ENCODE measurements at regions not wholly inside any gene's neighbourhood (a gene's known extent, or its start where the extent isn't known, plus 50 kb on each side); places are given as distances from the start of the nearest gene placed in this dataset.

DNA sequence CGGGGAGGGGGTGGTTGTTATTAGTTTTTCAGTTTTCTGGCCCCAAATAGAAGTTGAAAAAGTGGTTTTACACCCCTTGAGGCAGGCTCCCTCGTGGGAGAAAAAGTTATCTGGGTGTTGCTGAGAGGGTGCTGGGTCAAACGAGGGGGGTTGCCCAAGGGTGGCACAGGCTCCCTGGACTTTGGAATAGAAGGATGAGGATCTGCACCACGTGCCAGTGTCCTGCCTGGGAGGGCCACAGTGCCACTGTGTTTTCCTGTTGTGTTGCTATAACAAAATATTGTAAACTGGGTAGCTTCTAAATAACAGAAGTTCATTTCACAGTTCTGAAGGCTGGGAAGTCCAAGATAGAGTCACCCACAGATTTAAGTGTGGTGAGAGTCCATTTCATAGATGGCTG is 181.9 kb downstream of the CXCL12 start:
- H3K27me3 ChIP-seq, result no peaks in the 10 kb centered on the region
- peaks cover 7% of the 10 kb centered on the region for H3K4me1 ChIP-seq
- DNase-seq, result no peak
- H3K4me3 ChIP-seq, result no peak overlapping the region
- no peaks in the 10 kb centered on the region for H3K36me3 ChIP-seq (ENCODE audit: low read depth, missing control alignments)
- H3K9me3 ChIP-seq, result no peaks in the 10 kb centered on the region
- H3K27ac ChIP-seq, result no peak overlapping the region
- 80 to 83% methylated on average over 4 of the region's 4 CpGs for WGBS, 2 donors
- no peak for TF ChIP-seq POLR2A (IDR thresholded peaks at IDR 0.05)
- TF ChIP-seq, protein P1, sequence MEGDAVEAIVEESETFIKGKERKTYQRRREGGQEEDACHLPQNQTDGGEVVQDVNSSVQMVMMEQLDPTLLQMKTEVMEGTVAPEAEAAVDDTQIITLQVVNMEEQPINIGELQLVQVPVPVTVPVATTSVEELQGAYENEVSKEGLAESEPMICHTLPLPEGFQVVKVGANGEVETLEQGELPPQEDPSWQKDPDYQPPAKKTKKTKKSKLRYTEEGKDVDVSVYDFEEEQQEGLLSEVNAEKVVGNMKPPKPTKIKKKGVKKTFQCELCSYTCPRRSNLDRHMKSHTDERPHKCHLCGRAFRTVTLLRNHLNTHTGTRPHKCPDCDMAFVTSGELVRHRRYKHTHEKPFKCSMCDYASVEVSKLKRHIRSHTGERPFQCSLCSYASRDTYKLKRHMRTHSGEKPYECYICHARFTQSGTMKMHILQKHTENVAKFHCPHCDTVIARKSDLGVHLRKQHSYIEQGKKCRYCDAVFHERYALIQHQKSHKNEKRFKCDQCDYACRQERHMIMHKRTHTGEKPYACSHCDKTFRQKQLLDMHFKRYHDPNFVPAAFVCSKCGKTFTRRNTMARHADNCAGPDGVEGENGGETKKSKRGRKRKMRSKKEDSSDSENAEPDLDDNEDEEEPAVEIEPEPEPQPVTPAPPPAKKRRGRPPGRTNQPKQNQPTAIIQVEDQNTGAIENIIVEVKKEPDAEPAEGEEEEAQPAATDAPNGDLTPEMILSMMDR (IDR thresholded peaks at IDR 0.05), result no peak
- intact Hi-C loops (cut with DNase I; ENCODE audit: low total_unique reads), result no loop called here

DNA sequence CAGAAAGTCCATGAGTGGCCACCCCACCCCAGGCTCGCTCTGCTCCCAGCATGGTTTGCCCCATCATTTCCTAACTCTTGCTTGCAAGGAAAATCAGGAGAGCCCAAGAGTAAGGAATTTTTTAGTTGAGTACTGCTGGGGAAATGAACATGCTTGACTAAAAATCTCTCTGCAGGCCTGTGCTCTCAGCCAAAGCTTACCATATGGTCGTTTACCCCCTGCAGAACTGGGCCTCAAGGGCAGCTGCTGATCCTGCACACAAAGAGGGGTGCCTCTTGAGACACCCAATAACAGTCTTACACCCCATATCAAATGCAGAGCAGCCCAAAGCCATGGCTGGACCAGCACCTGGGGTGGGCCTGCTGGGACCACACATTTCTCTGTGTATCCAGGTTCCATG is 183.2 kb downstream of the CXCL12 start:
- no peak overlapping the region for H3K4me3 ChIP-seq
- no peaks in the 10 kb centered on the region for H3K36me3 ChIP-seq (ENCODE audit: low read depth, missing control alignments)
- DNase-seq, result no peak
- WGBS, 2 donors, result 87 to 90% methylated on average over 2 of the region's 2 CpGs
- intact Hi-C loops (cut with DNase I; ENCODE audit: low total_unique reads), result no loop called here
- TF ChIP-seq, protein P1 (IDR thresholded peaks at IDR 0.05), result no peak
- no peak overlapping the region for H3K27ac ChIP-seq
- no peaks in the 10 kb centered on the region for H3K27me3 ChIP-seq
- peaks cover 7% of the 10 kb centered on the region for H3K4me1 ChIP-seq
- no peaks in the 10 kb centered on the region for H3K9me3 ChIP-seq

DNA sequence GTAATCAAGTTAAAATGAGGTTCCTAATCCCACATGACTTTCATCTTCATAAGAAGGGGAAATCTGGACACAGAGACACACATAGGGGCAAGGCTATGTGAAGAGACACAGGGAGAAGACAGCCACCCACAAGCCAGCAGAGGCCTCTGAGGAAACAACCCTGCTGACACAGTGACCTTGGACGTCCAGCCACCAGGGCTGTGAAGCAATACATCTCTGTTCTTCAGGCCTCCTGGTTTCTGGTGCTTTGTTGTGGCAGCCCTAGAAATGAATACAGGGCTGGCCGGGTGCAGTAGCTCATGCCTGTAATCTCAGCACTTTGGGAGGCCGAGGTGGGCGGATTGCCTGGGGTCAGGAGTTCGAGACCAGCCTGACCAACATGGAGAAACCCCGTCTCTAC is 183.9 kb downstream of the CXCL12 start:
- intact Hi-C loops (cut with DNase I; ENCODE audit: low total_unique reads), result no loop called here
- Histone ChIP-seq H3K36me3 (ENCODE audit: low read depth, missing control alignments) (no peaks in the 10 kb centered on the region), H3K27ac (no peak overlapping the region), H3K27me3 (no peaks in the 10 kb centered on the region), H3K9me3 (no peaks in the 10 kb centered on the region), H3K4me1 (peaks cover 4% of the 10 kb centered on the region), H3K4me3 (no peak overlapping the region)
- DNase-seq, result no peak
- TF ChIP-seq POLR2A (IDR thresholded peaks at IDR 0.05), result no peak
- TF ChIP-seq, protein P1 (IDR thresholded peaks at IDR 0.05), result no peak
- 90 to 95% methylated on average over 6 of the region's 6 CpGs for WGBS, 2 donors

DNA sequence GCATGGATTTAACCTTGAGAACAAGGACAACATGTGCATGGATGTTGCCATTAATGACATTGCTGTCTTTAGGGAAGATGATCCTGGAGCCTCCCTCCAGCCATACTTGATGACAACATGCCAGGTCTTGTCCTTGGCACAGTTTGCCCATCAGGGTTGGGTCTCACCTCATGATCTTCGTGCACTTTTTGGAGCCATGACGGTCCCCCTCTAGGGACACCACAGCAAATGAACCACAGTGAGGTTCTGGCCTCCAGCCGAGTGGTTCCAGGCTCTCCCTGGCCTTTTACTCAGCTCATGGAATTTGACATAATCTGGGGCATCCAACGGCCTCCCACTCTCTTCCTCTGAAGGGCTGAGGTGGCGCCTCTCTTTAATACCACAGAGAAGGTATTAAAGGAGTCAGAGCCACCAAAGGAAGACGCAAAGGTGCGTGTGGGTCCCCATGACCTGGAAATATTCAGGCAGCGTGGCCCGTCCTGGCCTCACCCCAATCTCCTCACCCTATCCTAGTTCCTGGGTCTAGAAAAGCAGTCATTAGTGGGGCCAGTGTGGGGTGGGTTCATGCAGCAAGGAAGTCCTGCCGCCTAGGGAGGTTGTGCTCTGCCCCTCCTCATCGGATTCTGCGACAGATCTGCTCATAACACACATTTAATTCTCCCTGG is 184.8 kb downstream of the CXCL12 start:
- DNase-seq, result no peak
- Histone ChIP-seq H3K36me3 (ENCODE audit: low read depth, missing control alignments) (no peaks in the 10 kb centered on the region), H3K27ac (no peak overlapping the region), H3K9me3 (no peaks in the 10 kb centered on the region), H3K4me1 (no peaks in the 10 kb centered on the region), H3K27me3 (no peaks in the 10 kb centered on the region), H3K4me3 (no peak overlapping the region)
- TF ChIP-seq, protein P1 (IDR thresholded peaks at IDR 0.05), result no peak
- no peak for TF ChIP-seq POLR2A (IDR thresholded peaks at IDR 0.05)
- 89 to 97% methylated on average over 10 to 12 of the region's 12 CpGs for WGBS, 2 donors
- intact Hi-C loops (cut with DNase I; ENCODE audit: low total_unique reads), result no loop called here

DNA sequence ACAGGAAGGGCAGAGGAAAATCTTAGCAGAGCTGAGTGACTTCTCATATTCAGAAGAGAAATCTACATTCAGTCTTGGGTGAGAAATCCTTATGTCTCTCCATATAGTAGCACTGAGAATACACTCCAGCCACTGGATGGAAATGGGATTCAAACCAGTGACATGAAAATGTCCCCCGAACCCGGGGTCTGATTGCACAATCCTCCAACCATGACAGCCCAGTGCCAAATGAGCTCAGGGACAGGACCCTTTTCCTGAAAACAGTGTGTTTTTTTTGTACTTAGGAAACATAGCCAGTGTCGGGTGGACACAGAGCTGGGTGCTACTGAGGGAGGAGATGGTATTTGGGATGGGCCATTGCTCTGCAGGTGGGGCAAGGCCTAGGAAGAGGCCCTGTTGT is 185.6 kb downstream of the CXCL12 start:
- Histone ChIP-seq H3K27me3 (no peaks in the 10 kb centered on the region), H3K36me3 (ENCODE audit: low read depth, missing control alignments) (no peaks in the 10 kb centered on the region), H3K9me3 (no peaks in the 10 kb centered on the region), H3K27ac (no peak overlapping the region), H3K4me3 (no peak overlapping the region), H3K4me1 (no peaks in the 10 kb centered on the region)
- DNase-seq, result no peak
- intact Hi-C loops (cut with DNase I; ENCODE audit: low total_unique reads), result no loop called here
- TF ChIP-seq POLR2A (IDR thresholded peaks at IDR 0.05), result no peak
- TF ChIP-seq, protein P1 (IDR thresholded peaks at IDR 0.05), result no peak
- WGBS, 2 donors, result 93 to 100% methylated on average over 3 of the region's 3 CpGs
